GM03348 (cell line): ENCODE measurements at regions not wholly inside any gene's neighbourhood (a gene's known extent, or its start where the extent isn't known, plus 50 kb on each side); places are given as distances from the start of the nearest gene placed in this dataset.
"Not testable (repeated sequence)": the region's sequence is repeated elsewhere in the genome, so short reads cannot be mapped to it uniquely, and the experiment has no call there.

Experiments used
- DNase-seq: peaks from one replicate; pipeline ENCODE4 v3.0.0; 2012; ENCODE audit warnings: low spot score

GRCh38 chr5:113721171-113721570, 207.7 kb downstream of the YTHDC2 start:
- DNase-seq, result no peak

GRCh38 chr5:113723021-113723420, 209.5 kb downstream of the YTHDC2 start:
- DNase-seq, result no peak

- DNase-seq, result no peak
Observed at GRCh38 chr5:113735751-113736150, 222.3 kb downstream of the YTHDC2 start.

GRCh38 chr5:113742176-113742575, 228.7 kb downstream of the YTHDC2 start:
- DNase-seq, result no peak

- DNase-seq, result no peak
Observed at GRCh38 chr5:113742639-113743038, 229.1 kb downstream of the YTHDC2 start.

GRCh38 chr5:113748403-113748802, 234.9 kb downstream of the YTHDC2 start:
- DNase-seq, result no peak

GRCh38 chr5:113749334-113749733, 235.8 kb downstream of the YTHDC2 start:
- DNase-seq, result no peak

- not testable (repeated sequence) for DNase-seq
Observed at GRCh38 chr5:113753182-113753581, 239.7 kb downstream of the YTHDC2 start.

GRCh38 chr5:113755516-113755915, 242.0 kb downstream of the YTHDC2 start:
- DNase-seq, result no peak

- no peak for DNase-seq
Observed at GRCh38 chr5:113757508-113757907, 244.0 kb downstream of the YTHDC2 start.

- no peak for DNase-seq
Observed at GRCh38 chr5:113759505-113759904, 246.0 kb downstream of the YTHDC2 start.

GRCh38 chr5:113760486-113760885, 247.0 kb downstream of the YTHDC2 start:
- DNase-seq, result no peak

- DNase-seq, result no peak
Observed at GRCh38 chr5:113761594-113761993, 248.1 kb downstream of the YTHDC2 start.

- DNase-seq, result no peak
Observed at GRCh38 chr5:113764382-113764781, 250.9 kb downstream of the YTHDC2 start.

GRCh38 chr5:113766827-113767226, 253.3 kb downstream of the YTHDC2 start:
- DNase-seq, result not testable (repeated sequence)

- no peak for DNase-seq
Observed at GRCh38 chr5:113770648-113771047, 257.2 kb downstream of the YTHDC2 start.

GRCh38 chr5:113771483-113771882, 258.0 kb downstream of the YTHDC2 start:
- DNase-seq, result no peak

- DNase-seq, result no peak
Observed at GRCh38 chr5:113776168-113776567, 262.7 kb downstream of the YTHDC2 start.

- DNase-seq, result no peak
Observed at GRCh38 chr5:113776832-113777525, 263.5 kb downstream of the YTHDC2 start.

- no peak for DNase-seq
Observed at GRCh38 chr5:113778147-113778546, 264.7 kb downstream of the YTHDC2 start.

GRCh38 chr5:113788141-113788655, 274.7 kb downstream of the YTHDC2 start:
- no peak for DNase-seq

GRCh38 chr5:113789769-113790168, 276.3 kb downstream of the YTHDC2 start:
- DNase-seq, result no peak

- no peak for DNase-seq
Observed at GRCh38 chr5:113792806-113793205, 279.3 kb downstream of the YTHDC2 start.

GRCh38 chr5:113794981-113795380, 281.5 kb downstream of the YTHDC2 start:
- DNase-seq, result no peak
